H1 (cell line): ENCODE measurements at regions not wholly inside any gene's neighbourhood (a gene's known extent, or its start where the extent isn't known, plus 50 kb on each side); places are given as distances from the start of the nearest gene placed in this dataset.

Source experiments
- CTCF ChIA-PET: fragments of 300-600 bp; sonication (Branson Sonifier 250); formaldehyde crosslinking; loops from one replicate; lab custom pipeline; 2021; ENCODE audit not compliant: partially characterized antibody; lab: Charles Lee
- POLR2A ChIA-PET: fragments of 300-600 bp; sonication (Branson Sonifier 250); formaldehyde crosslinking; loops from one replicate; lab custom pipeline; 2021; ENCODE audit warnings: inconsistent platforms; ENCODE audit not compliant: partially characterized antibody; lab: Charles Lee
- DNase-seq, 2 experiments: peaks; one replicate each; pipeline versions ENCODE4 v3.0.0 to v3.0.0-alpha.2; 2010 to 2022; ENCODE audit warnings: low spot score in 2 of 2, low read depth in 1 of 2, mixed read lengths in 1 of 2
- FAIRE-seq: peaks from 2 replicates; lab custom pipeline; 2011; peaks lifted over from hg19 to GRCh38; lab: Jason Lieb, UNC
- H2AFZ ChIP-seq: 2 replicates; pipeline ENCODE4 v1.8.1; 2012; ENCODE audit warnings: low read length, inconsistent platforms
- H2AK5ac ChIP-seq: 2 replicates; pipeline ENCODE4 v1.6.1; 2013; ENCODE audit warnings: low read depth, low read length
- H2BK120ac ChIP-seq: replicated peaks from 2 replicates; pipeline ENCODE3; 2013; ENCODE audit warnings: low read depth, low read length, inconsistent platforms
- H2BK12ac ChIP-seq: 2 replicates; pipeline ENCODE4 v1.6.1; 2013; ENCODE audit warnings: low read depth, low read length
- H2BK15ac ChIP-seq: 2 replicates; pipeline ENCODE4 v1.6.1; 2013; ENCODE audit warnings: low read length
- H2BK20ac ChIP-seq: 2 replicates; pipeline ENCODE4 v1.6.1; 2013; ENCODE audit warnings: low read length
- H2BK5ac ChIP-seq: 2 replicates; pipeline ENCODE4 v1.6.1; 2013; ENCODE audit warnings: low read depth, low read length
- H3K14ac ChIP-seq: 2 replicates; pipeline ENCODE4 v1.6.1; 2013; ENCODE audit warnings: inconsistent platforms; ENCODE audit not compliant: insufficient read length
- H3K18ac ChIP-seq: 2 replicates; pipeline ENCODE4 v1.6.1; 2013; ENCODE audit warnings: low read length; ENCODE audit errors: extremely low read depth
- H3K23ac ChIP-seq: 2 replicates; pipeline ENCODE4 v1.6.1; 2013; ENCODE audit warnings: inconsistent platforms; ENCODE audit not compliant: insufficient read length
- H3K23me2 ChIP-seq: 2 replicates; pipeline ENCODE4 v1.6.1; 2013; ENCODE audit warnings: low read depth, low read length
- H3K27ac ChIP-seq: 2 replicates; pipeline ENCODE4 v1.6.1; 2011; ENCODE audit warnings: low read depth, low read length, inconsistent platforms
- H3K27me3 ChIP-seq, 4 experiments: replicated peaks in 1 of 4; 1 replicate in 1 of 4; 2 replicates in 3 of 4; pipeline versions ENCODE4 v1.6.1 to v1.8.1; 2011 to 2013; ENCODE audit warnings: low read length in 3 of 4, mild to moderate bottlenecking in 3 of 4, inconsistent platforms in 2 of 4, mixed read lengths in 2 of 4, moderate library complexity in 1 of 4; ENCODE audit not compliant: control insufficient read depth in 3 of 4, insufficient read depth in 3 of 4; ENCODE audit errors: extremely low read depth in 1 of 4
- H3K36me3 ChIP-seq, 4 experiments: 2 replicates each; pipeline versions ENCODE4 v1.6.1 to v1.8.1; 2011 to 2013; ENCODE audit warnings: mild to moderate bottlenecking in 4 of 4, low read length in 3 of 4, moderate library complexity in 2 of 4, control low read depth in 1 of 4, inconsistent platforms in 1 of 4; ENCODE audit not compliant: insufficient read depth in 4 of 4, control insufficient read depth in 2 of 4
- H3K4ac ChIP-seq: replicated peaks from 2 replicates; pipeline ENCODE3; 2013; ENCODE audit warnings: low read length, low read depth, mixed read lengths, inconsistent platforms; ENCODE audit not compliant: insufficient read length
- H3K4me1 ChIP-seq, 4 experiments: replicated peaks in 1 of 4; 1 replicate in 1 of 4; 2 replicates in 3 of 4; pipeline versions ENCODE4 v1.6.1 to v1.8.1; 2011 to 2013; ENCODE audit warnings: low read length in 3 of 4, inconsistent platforms in 2 of 4, mixed read lengths in 1 of 4; ENCODE audit not compliant: insufficient read depth in 4 of 4, control insufficient read depth in 3 of 4
- H3K4me2 ChIP-seq, 2 experiments: 2 replicates each; pipeline versions ENCODE4 v1.6.1 to v1.8.1; 2011 to 2013; ENCODE audit warnings: low read depth in 2 of 2, low read length in 2 of 2, control low read depth in 1 of 2, inconsistent platforms in 1 of 2, mild to moderate bottlenecking in 1 of 2; ENCODE audit not compliant: insufficient read depth in 1 of 2
- H3K4me3 ChIP-seq, 4 experiments: fragments of 200-600, 300-600 bp in 1 of 4; sonication (generic), shearing (Covaris generic), sonication (Bioruptor Twin) in 1 of 4; 2 replicates each; pipeline versions ENCODE4 v1.5.1 to v1.8.1; 2011 to 2016; ENCODE audit warnings: low read length in 4 of 4, low read depth in 3 of 4, control low read depth in 2 of 4, inconsistent platforms in 2 of 4, mild to moderate bottlenecking in 2 of 4, mixed read lengths in 1 of 4, moderate library complexity in 1 of 4; ENCODE audit not compliant: insufficient read depth in 2 of 4; ENCODE audit errors: extremely low read depth in 1 of 4
- H3K56ac ChIP-seq: replicated peaks from 2 replicates; pipeline ENCODE3; 2013; ENCODE audit warnings: low read depth, mild to moderate bottlenecking, mixed read lengths, low read length, inconsistent platforms; ENCODE audit not compliant: insufficient read length
- H3K79me1 ChIP-seq: 2 replicates; pipeline ENCODE4 v1.6.1; 2013; ENCODE audit warnings: low read depth, low read length, control low read depth
- H3K79me2 ChIP-seq, 2 experiments: 2 replicates each; pipeline versions ENCODE4 v1.6.1 to v1.8.1; 2012 to 2013; ENCODE audit warnings: low read length in 2 of 2, mild to moderate bottlenecking in 2 of 2, inconsistent platforms in 1 of 2; ENCODE audit not compliant: insufficient read depth in 2 of 2, control insufficient read depth in 1 of 2
- H3K9ac ChIP-seq, 4 experiments: replicated peaks in 1 of 4; 1 replicate in 1 of 4; 2 replicates in 3 of 4; pipeline versions ENCODE4 v1.6.1 to v1.8.1; 2011 to 2013; ENCODE audit warnings: low read depth in 3 of 4, low read length in 3 of 4, control low read depth in 2 of 4, mild to moderate bottlenecking in 2 of 4, moderate library complexity in 2 of 4, inconsistent platforms in 1 of 4; ENCODE audit errors: extremely low read depth in 1 of 4
- H3K9me3 ChIP-seq, 2 experiments: 2 replicates each; pipeline versions ENCODE4 v1.6.1 to v1.8.1; 2012 to 2013; ENCODE audit warnings: mild to moderate bottlenecking in 2 of 2, moderate library complexity in 2 of 2, control low read depth in 1 of 2, inconsistent platforms in 1 of 2, low read depth in 1 of 2, low read length in 1 of 2, mixed read lengths in 1 of 2; ENCODE audit not compliant: insufficient read depth in 2 of 2
- H4K20me1 ChIP-seq, 2 experiments: replicated peaks in 1 of 2; 2 replicates each; pipeline versions ENCODE3 to v1.8.1; 2011 to 2013; ENCODE audit warnings: inconsistent platforms in 2 of 2, low read length in 2 of 2, mild to moderate bottlenecking in 1 of 2; ENCODE audit not compliant: insufficient read depth in 2 of 2, control insufficient read depth in 1 of 2
- H4K5ac ChIP-seq: 2 replicates; pipeline ENCODE4 v1.6.1; 2013; ENCODE audit warnings: low read length, low read depth, mixed read lengths, inconsistent platforms; ENCODE audit not compliant: insufficient read length
- H4K8ac ChIP-seq: 2 replicates; pipeline ENCODE4 v1.8.0; 2013; ENCODE audit warnings: mild to moderate bottlenecking, moderate library complexity, low read length, inconsistent platforms; ENCODE audit not compliant: insufficient read depth; ENCODE audit errors: extremely low read depth
- H4K91ac ChIP-seq: replicated peaks from 2 replicates; pipeline ENCODE3; 2013; ENCODE audit warnings: low read length, mixed read lengths, inconsistent platforms; ENCODE audit not compliant: insufficient read length
- ASH2L ChIP-seq: fragments of 200-600, 300-600 bp; sonication (generic); IDR thresholded peaks from one replicate; pipeline ENCODE4 v1.7.1; 2017; ENCODE audit warnings: low read length
- ATF2 ChIP-seq: IDR thresholded peaks from 2 replicates; pipeline ENCODE4 v1.6.1; 2012; ENCODE audit warnings: low read length, inconsistent platforms
- CBX5 ChIP-seq: fragments of 300-800, 300-1000 bp; sonication (generic); IDR thresholded peaks from 2 replicates; pipeline ENCODE4 v1.7.1; 2016; ENCODE audit warnings: antibody characterized with exemption, low read length, low read depth
- CBX8 ChIP-seq: fragments of 300-800, 300-1000 bp; sonication (generic); IDR thresholded peaks from 2 replicates; pipeline ENCODE4 v1.7.1; 2016; ENCODE audit warnings: low read depth, low read length, borderline replicate concordance
- EZH2 ChIP-seq: fragments of 200-600 bp; sonication (generic); IDR thresholded peaks from 2 replicates; pipeline ENCODE4 v1.7.1; 2012; ENCODE audit warnings: low read depth, mild to moderate bottlenecking, moderate library complexity, low read length, inconsistent platforms; ENCODE audit not compliant: severe bottlenecking
- HDAC6 ChIP-seq: IDR thresholded peaks from one replicate; pipeline ENCODE4 v1.7.1; 2012; ENCODE audit warnings: low read depth, mild to moderate bottlenecking, inconsistent platforms, low read length, moderate library complexity
- NANOG ChIP-seq: IDR thresholded peaks from 2 replicates; pipeline ENCODE4 v1.6.1; 2011; ENCODE audit warnings: low read length, low read depth, mild to moderate bottlenecking, inconsistent platforms; ENCODE audit not compliant: insufficient read depth, poor library complexity, severe bottlenecking
- POLR2AphosphoS5 ChIP-seq: IDR thresholded peaks from 2 replicates; pipeline ENCODE4 v1.6.1; 2011; ENCODE audit warnings: low read depth, low read length
- SIX5 ChIP-seq: IDR thresholded peaks from 2 replicates; pipeline ENCODE4 v1.6.1; 2011; ENCODE audit warnings: mild to moderate bottlenecking, low read depth, low read length
- SP2 ChIP-seq: IDR thresholded peaks from 2 replicates; pipeline ENCODE4 v1.6.1; 2012; ENCODE audit warnings: mild to moderate bottlenecking, low read length, inconsistent platforms
- SUZ12 ChIP-seq: fragments of 200-600 bp; sonication (generic); IDR thresholded peaks from 2 replicates; pipeline ENCODE4 v1.6.1; 2012; ENCODE audit warnings: mild to moderate bottlenecking, inconsistent platforms, low read length, moderate library complexity, mixed read lengths
- WGBS, 2 experiments: shearing (Covaris generic) in 1 of 2; methylation state at CpG; one replicate each; pipeline versions ENCODE4 v1.1.6 to v1.1.7; 2013 to 2015; ENCODE audit warnings: low lambda C conversion rate in 2 of 2, mixed read lengths in 2 of 2, inconsistent platforms in 1 of 2, low coverage in 1 of 2, missing lambda C conversion rate in 1 of 2; ENCODE audit not compliant: insufficient replicate concordance in 2 of 2, insufficient coverage in 1 of 2, insufficient read length in 1 of 2; ENCODE audit errors: extremely low coverage in 1 of 2, missing lambda C conversion rate in 1 of 2; 5-methylcytosine and 5-hydroxymethylcytosine counted together

- Histone ChIP-seq H4K91ac (no peak overlapping the region), H3K4ac (no peak overlapping the region), H2AFZ (no peak overlapping the region), H2BK5ac (peak overlapping the region; percentile 75; the same call in 1 of the 2 replicates), H3K4me3 (peak overlapping the region; percentile 9 to 62 (median 40)), H3K18ac (no peak overlapping the region), H3K79me2 (no peaks in the 10 kb centered on the region), H4K20me1 (peaks cover 7 to 8% of the 10 kb centered on the region in 2 experiments), H3K9ac (no peak overlapping the region), H3K9me3 (no peaks in the 10 kb centered on the region; a peak in 1 of 4 replicates), H4K5ac (no peak overlapping the region), H3K56ac (no peak overlapping the region), H3K4me1 (peaks cover 4 to 30% (median 20%) of the 10 kb centered on the region in 4 experiments), H3K4me2 (peak overlapping the region; percentile 80 to 91), H3K79me1 (no peaks in the 10 kb centered on the region), H3K23ac (no peak overlapping the region), H2AK5ac (no peak overlapping the region), H2BK120ac (no peak overlapping the region), H2BK20ac (no peak overlapping the region), H2BK15ac (no peak overlapping the region), H3K36me3 (no peaks in the 10 kb centered on the region; a peak in 1 of 8 replicates), H3K14ac (no peak overlapping the region), H2BK12ac (peak overlapping the region; percentile 87), H3K23me2 (peaks cover 21% of the 10 kb centered on the region; the same call in 1 of the 2 replicates), H3K27ac (no peak overlapping the region), H4K8ac (no peak overlapping the region), H3K27me3 (peaks cover 55 to 81% (median 74%) of the 10 kb centered on the region in 4 experiments)
- ChIA-PET CTCF (interaction anchor here (0.9 to 7.1 kb wide), 6 partner anchors 16 to 214 kb away, joined by 3 to 90 read pairs (median 4); no protein-coding TSS in a partner anchor), POLR2A (interaction anchor here (1.0 to 2.9 kb wide), 2 partner anchors 18 to 64 kb away, joined by 3 to 14 read pairs; no protein-coding TSS in a partner anchor)
- 3% methylated on average over 63 of the region's 64 CpGs; no CpG with 5 or more reads in 1 of the 2 experiments for WGBS, 2 experiments
- no peak for FAIRE-seq
- peak in 1 of 2 experiments; percentile 76 for DNase-seq
- TF ChIP-seq ASH2L (peak; percentile 46), SIX5 (no peak), EZH2 (peak; percentile 1), HDAC6 (no peak), CBX8 (no peak), CBX5 (no peak), ATF2 (no peak), SP2 (no peak), NANOG (no peak), SUZ12 (peak; percentile 45), POLR2AphosphoS5 (no peak)
Observed at GRCh38 chr5:73233461-73234203, 60.6 kb downstream of the TMEM174 start.
